ENCODE measurements at regions not wholly inside any gene's neighbourhood (a gene's known extent, or its start where the extent isn't known, plus 50 kb on each side); places are given as distances from the start of the nearest gene placed in this dataset.
"Not testable (repeated sequence)": the region's sequence is repeated elsewhere in the genome, so short reads cannot be mapped to it uniquely, and the experiment has no call there.

- Histone ChIP-seq H4K8ac (ENCODE audit: low read length) (no peak overlapping the region), H3K9me3 (ENCODE audit: control insufficient read depth, low read length) (peaks cover 22% of the 10 kb centered on the region), H3K79me1 (replicated peaks; ENCODE audit: low read length, poor library complexity, severe bottlenecking) (no peaks in the 10 kb centered on the region), H3K27me3 (ENCODE audit: control insufficient read depth in 1 of 2, insufficient read depth in 1 of 2, low read length in 2 of 2) (no peaks in the 10 kb centered on the region), H3K36me3 (ENCODE audit: control insufficient read depth in 1 of 2, insufficient read depth in 2 of 2, low read depth in 1 of 2, low read length in 2 of 2) (no peaks in the 10 kb centered on the region), H3K23ac (ENCODE audit: low read length in 2 of 2) (no peak overlapping the region), H2BK120ac (ENCODE audit: low read depth, low read length) (no peak overlapping the region), H3K4me2 (ENCODE audit: low read length, poor library complexity, severe bottlenecking) (no peak overlapping the region), H3K27ac (ENCODE audit: low read length, poor library complexity, severe bottlenecking) (no peak overlapping the region), H2BK12ac (ENCODE audit: low read length in 2 of 2) (no peak overlapping the region), H4K91ac (ENCODE audit: low read length) (no peak overlapping the region), H2AK5ac (ENCODE audit: low read length, severe bottlenecking) (no peak overlapping the region), H3K4me1 (ENCODE audit: control insufficient read depth, insufficient read depth, low read depth, low read length) (no peaks in the 10 kb centered on the region), H2AFZ (ENCODE audit: low read depth, low read length) (no peak overlapping the region), H3K9ac (ENCODE audit: low read length) (no peak overlapping the region), H3K18ac (ENCODE audit: low read depth in 1 of 2, low read length in 2 of 2) (no peak overlapping the region), H3K14ac (ENCODE audit: low read length in 2 of 2) (no peak overlapping the region), H3K4me3 (ENCODE audit: insufficient read depth in 1 of 2, low read depth in 1 of 2, low read length in 2 of 2) (no peak overlapping the region), H2BK15ac (ENCODE audit: low read depth, poor library complexity, severe bottlenecking) (no peak overlapping the region), H3K4ac (ENCODE audit: low read depth in 1 of 2, low read length in 2 of 2) (no peak overlapping the region), H2BK5ac (ENCODE audit: low read depth, low read length, poor library complexity, severe bottlenecking) (no peak overlapping the region)
- no peak for DNase-seq
- 40% methylated on average over 3 of the region's 4 CpGs for WGBS
These were observed 115.2 kb downstream of the ZNF37A start for GRCh38 chr10:38209332-38209731.

- not testable (repeated sequence) for H3K36me3 ChIP-seq (ENCODE audit: control insufficient read depth in 1 of 2, insufficient read depth in 2 of 2, low read depth in 1 of 2, low read length in 2 of 2); H2BK15ac ChIP-seq (ENCODE audit: low read depth, poor library complexity, severe bottlenecking); H2AFZ ChIP-seq (ENCODE audit: low read depth, low read length); H3K9ac ChIP-seq (ENCODE audit: low read length); DNase-seq; H2BK5ac ChIP-seq (ENCODE audit: low read depth, low read length, poor library complexity, severe bottlenecking); H4K8ac ChIP-seq (ENCODE audit: low read length); H4K91ac ChIP-seq (ENCODE audit: low read length); H3K4me2 ChIP-seq (ENCODE audit: low read length, poor library complexity, severe bottlenecking); H3K4me1 ChIP-seq (ENCODE audit: control insufficient read depth, insufficient read depth, low read depth, low read length); H3K79me1 ChIP-seq (replicated peaks; ENCODE audit: low read length, poor library complexity, severe bottlenecking); H2BK120ac ChIP-seq (ENCODE audit: low read depth, low read length); H3K27me3 ChIP-seq (ENCODE audit: control insufficient read depth in 1 of 2, insufficient read depth in 1 of 2, low read length in 2 of 2); H3K14ac ChIP-seq (ENCODE audit: low read length in 2 of 2); H3K4me3 ChIP-seq (ENCODE audit: insufficient read depth in 1 of 2, low read depth in 1 of 2, low read length in 2 of 2); H3K27ac ChIP-seq (ENCODE audit: low read length, poor library complexity, severe bottlenecking); H3K18ac ChIP-seq (ENCODE audit: low read depth in 1 of 2, low read length in 2 of 2); H3K4ac ChIP-seq (ENCODE audit: low read depth in 1 of 2, low read length in 2 of 2); H2AK5ac ChIP-seq (ENCODE audit: low read length, severe bottlenecking); H2BK12ac ChIP-seq (ENCODE audit: low read length in 2 of 2); H3K23ac ChIP-seq (ENCODE audit: low read length in 2 of 2)
- peaks cover 18% of the 10 kb centered on the region for H3K9me3 ChIP-seq (ENCODE audit: control insufficient read depth, low read length)
These were observed 115.6 kb downstream of the ZNF37A start for GRCh38 chr10:38209748-38210147.

- no peak overlapping the region for H4K8ac ChIP-seq (ENCODE audit: low read length)
- no peak overlapping the region for H2BK5ac ChIP-seq (ENCODE audit: low read depth, low read length, poor library complexity, severe bottlenecking)
- H3K4ac ChIP-seq (ENCODE audit: low read depth in 1 of 2, low read length in 2 of 2), result no peak overlapping the region
- no peak overlapping the region for H2AFZ ChIP-seq (ENCODE audit: low read depth, low read length)
- no peak overlapping the region for H3K23ac ChIP-seq (ENCODE audit: low read length in 2 of 2)
- no peak overlapping the region for H3K18ac ChIP-seq (ENCODE audit: low read depth in 1 of 2, low read length in 2 of 2)
- DNase-seq, result no peak
- no peak overlapping the region for H3K14ac ChIP-seq (ENCODE audit: low read length in 2 of 2)
- H3K4me2 ChIP-seq (ENCODE audit: low read length, poor library complexity, severe bottlenecking), result no peak overlapping the region
- H3K9me3 ChIP-seq (ENCODE audit: control insufficient read depth, low read length), result peaks cover 17% of the 10 kb centered on the region
- no peak overlapping the region for H3K4me3 ChIP-seq (ENCODE audit: insufficient read depth in 1 of 2, low read depth in 1 of 2, low read length in 2 of 2)
- H3K4me1 ChIP-seq (ENCODE audit: control insufficient read depth, insufficient read depth, low read depth, low read length), result no peaks in the 10 kb centered on the region
- WGBS, result no CpG with 5 or more reads among the region's 1 CpG
- H2BK15ac ChIP-seq (ENCODE audit: low read depth, poor library complexity, severe bottlenecking), result no peak overlapping the region
- no peak overlapping the region for H3K27ac ChIP-seq (ENCODE audit: low read length, poor library complexity, severe bottlenecking)
- H2AK5ac ChIP-seq (ENCODE audit: low read length, severe bottlenecking), result no peak overlapping the region
- H2BK12ac ChIP-seq (ENCODE audit: low read length in 2 of 2), result no peak overlapping the region
- no peak overlapping the region for H4K91ac ChIP-seq (ENCODE audit: low read length)
- no peaks in the 10 kb centered on the region for H3K27me3 ChIP-seq (ENCODE audit: control insufficient read depth in 1 of 2, insufficient read depth in 1 of 2, low read length in 2 of 2)
- H2BK120ac ChIP-seq (ENCODE audit: low read depth, low read length), result no peak overlapping the region
- no peaks in the 10 kb centered on the region for H3K36me3 ChIP-seq (ENCODE audit: control insufficient read depth in 1 of 2, insufficient read depth in 2 of 2, low read depth in 1 of 2, low read length in 2 of 2)
- no peak overlapping the region for H3K9ac ChIP-seq (ENCODE audit: low read length)
- no peaks in the 10 kb centered on the region for H3K79me1 ChIP-seq (replicated peaks; ENCODE audit: low read length, poor library complexity, severe bottlenecking)
These were observed 118.3 kb downstream of the ZNF37A start for GRCh38 chr10:38212460-38212859.

GRCh38 chr10:38226385-38226784 is 132.2 kb downstream of the ZNF37A start:
- no peaks in the 10 kb centered on the region for H3K4me1 ChIP-seq (ENCODE audit: control insufficient read depth, insufficient read depth, low read depth, low read length)
- H4K91ac ChIP-seq (ENCODE audit: low read length), result no peak overlapping the region
- no peak overlapping the region for H4K8ac ChIP-seq (ENCODE audit: low read length)
- H2AFZ ChIP-seq (ENCODE audit: low read depth, low read length), result no peak overlapping the region
- no peak overlapping the region for H3K27ac ChIP-seq (ENCODE audit: low read length, poor library complexity, severe bottlenecking)
- H2BK120ac ChIP-seq (ENCODE audit: low read depth, low read length), result no peak overlapping the region
- H3K9ac ChIP-seq (ENCODE audit: low read length), result no peak overlapping the region
- no peak overlapping the region for H3K18ac ChIP-seq (ENCODE audit: low read depth in 1 of 2, low read length in 2 of 2)
- H3K23ac ChIP-seq (ENCODE audit: low read length in 2 of 2), result no peak overlapping the region
- H2BK5ac ChIP-seq (ENCODE audit: low read depth, low read length, poor library complexity, severe bottlenecking), result no peak overlapping the region
- no peak overlapping the region for H3K14ac ChIP-seq (ENCODE audit: low read length in 2 of 2)
- no peaks in the 10 kb centered on the region for H3K27me3 ChIP-seq (ENCODE audit: control insufficient read depth in 1 of 2, insufficient read depth in 1 of 2, low read length in 2 of 2)
- H3K36me3 ChIP-seq (ENCODE audit: control insufficient read depth in 1 of 2, insufficient read depth in 2 of 2, low read depth in 1 of 2, low read length in 2 of 2), result no peaks in the 10 kb centered on the region
- H3K9me3 ChIP-seq (ENCODE audit: control insufficient read depth, low read length), result peaks cover 24% of the 10 kb centered on the region
- no peak for DNase-seq
- H3K4ac ChIP-seq (ENCODE audit: low read depth in 1 of 2, low read length in 2 of 2), result no peak overlapping the region
- H2AK5ac ChIP-seq (ENCODE audit: low read length, severe bottlenecking), result no peak overlapping the region
- H3K4me2 ChIP-seq (ENCODE audit: low read length, poor library complexity, severe bottlenecking), result no peak overlapping the region
- H3K4me3 ChIP-seq (ENCODE audit: insufficient read depth in 1 of 2, low read depth in 1 of 2, low read length in 2 of 2), result no peak overlapping the region
- WGBS, result no CpG with 5 or more reads among the region's 2 CpGs
- no peak overlapping the region for H2BK15ac ChIP-seq (ENCODE audit: low read depth, poor library complexity, severe bottlenecking)
- H2BK12ac ChIP-seq (ENCODE audit: low read length in 2 of 2), result no peak overlapping the region
- H3K79me1 ChIP-seq (replicated peaks; ENCODE audit: low read length, poor library complexity, severe bottlenecking), result no peaks in the 10 kb centered on the region

Measured in mesenchymal stem cell (in vitro differentiated cells and primary cell).